ENCODE measurements at regions not wholly inside any gene's neighbourhood (a gene's known extent, or its start where the extent isn't known, plus 50 kb on each side); places are given as distances from the start of the nearest gene placed in this dataset.

- TF ChIP-seq ZFX (IDR thresholded peaks at IDR 0.05; ENCODE audit: borderline replicate concordance) (no peak), CTCF (IDR thresholded peaks at IDR 0.05) (no peak)
These were observed 85.5 kb upstream of the RPS6KA2 start for GRCh38 chr6:166712286-166713228.

Measured in 22Rv1 (cell line).